HEK293 (cell line): ENCODE measurements at regions not wholly inside any gene's neighbourhood (a gene's known extent, or its start where the extent isn't known, plus 50 kb on each side); places are given as distances from the start of the nearest gene placed in this dataset.

Source experiments
- CTCF ChIP-seq: fragments of 450-650 bp; formaldehyde crosslinking; IDR thresholded peaks from 2 replicates; pipeline ENCODE4 v1.5.1; 2016; ENCODE audit warnings: missing biosample characterization, missing genetic modification characterization
- HOXC10 ChIP-seq: sonication (generic); formaldehyde crosslinking; IDR thresholded peaks from 2 replicates; pipeline ENCODE4 v1.8.1; 2023; ENCODE audit warnings: mild to moderate bottlenecking, missing genetic modification reagents
- MYNN ChIP-seq: fragments of 450-650 bp; formaldehyde crosslinking; IDR thresholded peaks from 2 replicates; pipeline ENCODE4 v1.5.1; 2016; ENCODE audit warnings: missing biosample characterization, missing genetic modification characterization, borderline replicate concordance
- YY1 ChIP-seq: fragments of 450-650 bp; formaldehyde crosslinking; IDR thresholded peaks from 2 replicates; pipeline ENCODE4 v1.5.1; 2018; ENCODE audit warnings: missing biosample characterization, missing genetic modification characterization
- ZBTB1 ChIP-seq: fragments of 450-650 bp; formaldehyde crosslinking; IDR thresholded peaks from 2 replicates; pipeline ENCODE4 v1.5.1; 2016; ENCODE audit warnings: missing biosample characterization, missing genetic modification characterization
- ZFP3 ChIP-seq: fragments of 450-650 bp; formaldehyde crosslinking; IDR thresholded peaks from 2 replicates; pipeline ENCODE4 v1.5.1; 2016; ENCODE audit warnings: low read depth, missing biosample characterization, missing genetic modification characterization
- ZNF114 ChIP-seq: fragments of 450-650 bp; formaldehyde crosslinking; IDR thresholded peaks from 2 replicates; pipeline ENCODE4 v1.5.0; 2017; ENCODE audit warnings: missing biosample characterization, missing genetic modification characterization
- ZNF248 ChIP-seq: fragments of 450-650 bp; formaldehyde crosslinking; IDR thresholded peaks from 2 replicates; pipeline ENCODE4 v1.5.1; 2017; ENCODE audit warnings: missing biosample characterization, missing genetic modification characterization
- ZNF311 ChIP-seq: fragments of 450-650 bp; formaldehyde crosslinking; IDR thresholded peaks from 2 replicates; pipeline ENCODE4 v1.5.1; 2017; ENCODE audit warnings: missing biosample characterization, missing genetic modification characterization, borderline replicate concordance
- ZNF354C ChIP-seq: fragments of 450-650 bp; formaldehyde crosslinking; IDR thresholded peaks from 2 replicates; pipeline ENCODE4 v1.5.1; 2016; ENCODE audit warnings: missing biosample characterization, missing genetic modification characterization, low read depth, borderline replicate concordance
- ZSCAN30 ChIP-seq: fragments of 450-650 bp; IDR thresholded peaks from 2 replicates; pipeline ENCODE4 v1.5.1; 2018; ENCODE audit warnings: missing biosample characterization, mild to moderate bottlenecking, missing genetic modification characterization, moderate library complexity
- TF ChIP-seq, protein P1 (sequence below): fragments of 450-650 bp; formaldehyde crosslinking; IDR thresholded peaks from 2 replicates; pipeline ENCODE4 v1.5.1; 2016; ENCODE audit warnings: missing biosample characterization, missing genetic modification characterization
- TF ChIP-seq, protein P2 (sequence below): fragments of 450-650 bp; formaldehyde crosslinking; IDR thresholded peaks from 2 replicates; pipeline ENCODE4 v1.5.1; 2016; ENCODE audit warnings: missing biosample characterization, missing genetic modification characterization

- TF ChIP-seq CTCF (tag by site-specific recombination) (no peak), YY1 (tag by site-specific recombination) (no peak), HOXC10 (CRISPR knock-in tag) (no peak), MYNN (tag by site-specific recombination) (no peak), ZNF114 (no peak), ZNF354C (tag by site-specific recombination) (no peak), ZFP3 (tag by site-specific recombination) (no peak), ZBTB1 (no peak), ZSCAN30 (no peak), ZNF248 (tag by site-specific recombination) (no peak), ZNF311 (tag by site-specific recombination) (no peak)
- TF ChIP-seq, protein P1, sequence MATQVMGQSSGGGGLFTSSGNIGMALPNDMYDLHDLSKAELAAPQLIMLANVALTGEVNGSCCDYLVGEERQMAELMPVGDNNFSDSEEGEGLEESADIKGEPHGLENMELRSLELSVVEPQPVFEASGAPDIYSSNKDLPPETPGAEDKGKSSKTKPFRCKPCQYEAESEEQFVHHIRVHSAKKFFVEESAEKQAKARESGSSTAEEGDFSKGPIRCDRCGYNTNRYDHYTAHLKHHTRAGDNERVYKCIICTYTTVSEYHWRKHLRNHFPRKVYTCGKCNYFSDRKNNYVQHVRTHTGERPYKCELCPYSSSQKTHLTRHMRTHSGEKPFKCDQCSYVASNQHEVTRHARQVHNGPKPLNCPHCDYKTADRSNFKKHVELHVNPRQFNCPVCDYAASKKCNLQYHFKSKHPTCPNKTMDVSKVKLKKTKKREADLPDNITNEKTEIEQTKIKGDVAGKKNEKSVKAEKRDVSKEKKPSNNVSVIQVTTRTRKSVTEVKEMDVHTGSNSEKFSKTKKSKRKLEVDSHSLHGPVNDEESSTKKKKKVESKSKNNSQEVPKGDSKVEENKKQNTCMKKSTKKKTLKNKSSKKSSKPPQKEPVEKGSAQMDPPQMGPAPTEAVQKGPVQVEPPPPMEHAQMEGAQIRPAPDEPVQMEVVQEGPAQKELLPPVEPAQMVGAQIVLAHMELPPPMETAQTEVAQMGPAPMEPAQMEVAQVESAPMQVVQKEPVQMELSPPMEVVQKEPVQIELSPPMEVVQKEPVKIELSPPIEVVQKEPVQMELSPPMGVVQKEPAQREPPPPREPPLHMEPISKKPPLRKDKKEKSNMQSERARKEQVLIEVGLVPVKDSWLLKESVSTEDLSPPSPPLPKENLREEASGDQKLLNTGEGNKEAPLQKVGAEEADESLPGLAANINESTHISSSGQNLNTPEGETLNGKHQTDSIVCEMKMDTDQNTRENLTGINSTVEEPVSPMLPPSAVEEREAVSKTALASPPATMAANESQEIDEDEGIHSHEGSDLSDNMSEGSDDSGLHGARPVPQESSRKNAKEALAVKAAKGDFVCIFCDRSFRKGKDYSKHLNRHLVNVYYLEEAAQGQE (tag by site-specific recombination), result no peak
- TF ChIP-seq, protein P2, sequence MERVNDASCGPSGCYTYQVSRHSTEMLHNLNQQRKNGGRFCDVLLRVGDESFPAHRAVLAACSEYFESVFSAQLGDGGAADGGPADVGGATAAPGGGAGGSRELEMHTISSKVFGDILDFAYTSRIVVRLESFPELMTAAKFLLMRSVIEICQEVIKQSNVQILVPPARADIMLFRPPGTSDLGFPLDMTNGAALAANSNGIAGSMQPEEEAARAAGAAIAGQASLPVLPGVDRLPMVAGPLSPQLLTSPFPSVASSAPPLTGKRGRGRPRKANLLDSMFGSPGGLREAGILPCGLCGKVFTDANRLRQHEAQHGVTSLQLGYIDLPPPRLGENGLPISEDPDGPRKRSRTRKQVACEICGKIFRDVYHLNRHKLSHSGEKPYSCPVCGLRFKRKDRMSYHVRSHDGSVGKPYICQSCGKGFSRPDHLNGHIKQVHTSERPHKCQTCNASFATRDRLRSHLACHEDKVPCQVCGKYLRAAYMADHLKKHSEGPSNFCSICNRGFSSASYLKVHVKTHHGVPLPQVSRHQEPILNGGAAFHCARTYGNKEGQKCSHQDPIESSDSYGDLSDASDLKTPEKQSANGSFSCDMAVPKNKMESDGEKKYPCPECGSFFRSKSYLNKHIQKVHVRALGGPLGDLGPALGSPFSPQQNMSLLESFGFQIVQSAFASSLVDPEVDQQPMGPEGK (tag by site-specific recombination), result no peak
Observed at GRCh38 chr2:58983111-58983510, 742.0 kb upstream of the FANCL start.
